ENCODE measurements at regions not wholly inside any gene's neighbourhood (a gene's known extent, or its start where the extent isn't known, plus 50 kb on each side); places are given as distances from the start of the nearest gene placed in this dataset.
"Not testable (repeated sequence)": the region's sequence is repeated elsewhere in the genome, so short reads cannot be mapped to it uniquely, and the experiment has no call there.

GRCh38 chr4:97270051-97270450, 873.2 kb downstream of the STPG2 start:
- no peak overlapping the region for H3K4me3 ChIP-seq (ENCODE audit: low read length)
- DNase-seq (ENCODE audit: low read depth) = no peak
- no peak for TF ChIP-seq CTCF (IDR thresholded peaks at IDR 0.05; ENCODE audit: insufficient read depth, low read depth, low read length, missing control alignments)

GRCh38 chr4:97279391-97279790, 863.9 kb downstream of the STPG2 start:
- no peak for TF ChIP-seq CTCF (IDR thresholded peaks at IDR 0.05; ENCODE audit: insufficient read depth, low read depth, low read length, missing control alignments)
- no peak overlapping the region for H3K4me3 ChIP-seq (ENCODE audit: low read length)
- no peak for DNase-seq (ENCODE audit: low read depth)

- no peak overlapping the region for H3K4me3 ChIP-seq (ENCODE audit: low read length)
- no peak for TF ChIP-seq CTCF (IDR thresholded peaks at IDR 0.05; ENCODE audit: insufficient read depth, low read depth, low read length, missing control alignments)
- no peak for DNase-seq (ENCODE audit: low read depth)
These were observed 842.7 kb downstream of the STPG2 start for GRCh38 chr4:97300561-97300960.

DNA sequence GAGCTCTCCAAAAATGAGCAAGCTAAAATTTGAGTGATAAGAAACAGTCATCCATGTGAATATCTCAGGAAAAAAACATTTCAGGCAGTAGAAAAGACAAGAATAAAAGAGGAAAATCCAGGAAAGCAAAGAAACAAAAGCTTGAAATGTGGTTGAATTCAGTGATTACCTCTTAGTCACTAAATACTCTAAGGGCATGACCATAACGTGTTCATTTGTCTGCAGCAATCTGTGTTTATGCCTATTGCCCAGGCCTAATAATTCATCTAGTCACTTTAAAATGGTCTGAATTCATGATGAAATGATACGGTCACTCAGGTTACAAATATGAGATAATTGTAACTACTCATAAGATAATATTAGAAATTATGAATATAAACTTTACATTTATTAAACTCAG, 837.9 kb downstream of the STPG2 start:
- TF ChIP-seq CTCF (IDR thresholded peaks at IDR 0.05; ENCODE audit: insufficient read depth, low read depth, low read length, missing control alignments) = no peak
- no peak overlapping the region for H3K4me3 ChIP-seq (ENCODE audit: low read length)
- DNase-seq (ENCODE audit: low read depth) = no peak

DNA sequence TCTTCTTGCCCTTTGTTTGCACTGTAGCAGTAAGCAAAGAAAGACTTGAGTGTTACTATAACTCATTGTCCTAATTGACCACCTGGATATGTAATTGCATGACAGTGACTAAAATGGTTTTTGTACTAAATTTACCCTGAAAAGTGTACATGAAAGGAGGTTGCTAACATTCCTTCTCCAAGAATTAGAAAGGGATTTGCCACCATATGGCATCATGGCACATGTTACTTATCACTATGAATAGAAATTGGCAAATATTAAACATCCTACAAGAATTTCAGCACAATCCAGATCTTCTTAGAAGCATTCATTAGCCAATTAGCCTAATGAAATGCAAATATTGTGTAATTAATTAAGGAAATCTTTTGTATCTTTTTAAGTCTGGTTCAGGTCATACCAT, 834.2 kb downstream of the STPG2 start:
- no peak for DNase-seq (ENCODE audit: low read depth)
- H3K4me3 ChIP-seq (ENCODE audit: low read length) = no peak overlapping the region
- no peak for TF ChIP-seq CTCF (IDR thresholded peaks at IDR 0.05; ENCODE audit: insufficient read depth, low read depth, low read length, missing control alignments)

DNA sequence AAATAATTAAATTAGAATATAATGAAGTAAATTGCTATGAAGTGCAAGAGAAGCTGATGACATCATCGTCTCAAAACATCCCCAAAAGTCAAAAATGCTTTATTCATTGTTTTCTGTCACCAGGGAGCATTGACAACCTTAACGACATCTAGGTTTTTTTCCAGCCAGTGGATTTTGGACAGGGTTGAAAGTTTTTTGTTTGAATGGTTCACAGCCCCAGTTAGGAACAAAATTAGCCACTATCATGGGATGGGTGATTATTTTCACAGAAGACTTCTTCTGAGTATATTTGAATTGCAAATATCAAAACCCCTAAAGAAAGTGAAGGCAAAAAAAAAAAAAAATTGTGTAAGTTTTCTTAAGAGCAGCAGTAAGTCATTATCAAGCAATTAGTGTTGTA, 826.1 kb downstream of the STPG2 start:
- no peak for TF ChIP-seq CTCF (IDR thresholded peaks at IDR 0.05; ENCODE audit: insufficient read depth, low read depth, low read length, missing control alignments)
- no peak for DNase-seq (ENCODE audit: low read depth)
- H3K4me3 ChIP-seq (ENCODE audit: low read length) = no peak overlapping the region

DNA sequence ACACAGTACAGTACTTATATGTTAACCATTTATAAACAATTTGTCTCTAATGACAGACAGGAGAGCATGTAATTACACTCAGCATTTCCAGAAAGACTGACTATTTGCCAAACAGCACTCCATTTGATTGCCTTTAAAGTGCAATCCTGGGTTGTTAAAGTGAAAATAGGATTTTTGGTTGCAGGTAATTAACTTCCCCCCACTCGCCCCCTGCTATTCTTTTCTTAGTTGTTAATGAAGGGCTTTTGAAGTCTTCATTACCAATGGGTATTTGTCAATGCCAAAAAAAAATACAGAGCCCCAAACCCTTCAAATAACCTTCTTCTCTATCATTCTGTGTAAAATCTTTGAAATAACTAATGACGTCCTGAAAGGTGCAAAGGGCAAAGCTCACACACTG, 825.6 kb downstream of the STPG2 start:
- no peak for DNase-seq (ENCODE audit: low read depth)
- TF ChIP-seq CTCF (IDR thresholded peaks at IDR 0.05; ENCODE audit: insufficient read depth, low read depth, low read length, missing control alignments) = no peak

DNA sequence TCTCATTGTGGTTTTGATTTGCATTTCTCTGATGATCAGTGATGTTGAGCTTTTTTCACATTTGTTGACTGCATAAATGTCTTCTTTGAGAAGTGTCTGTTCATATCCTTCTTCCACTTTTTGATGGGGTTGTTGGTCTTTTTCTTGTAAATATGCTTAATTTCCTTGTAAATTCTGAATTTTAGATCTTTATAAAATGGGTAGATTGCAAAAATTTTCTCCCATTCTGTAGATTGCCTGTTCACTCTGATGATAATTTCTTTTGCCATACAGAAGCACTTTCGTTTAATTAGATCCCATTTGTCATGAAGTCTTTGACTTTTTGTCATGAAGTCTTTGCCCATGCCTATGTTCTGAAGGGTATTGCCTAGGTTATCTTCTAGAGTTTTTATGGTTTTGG, 817.5 kb downstream of the STPG2 start:
- DNase-seq (ENCODE audit: low read depth); H3K4me3 ChIP-seq (ENCODE audit: low read length): not testable (repeated sequence)

More for the DNA sequence above, 825.6 kb downstream of the STPG2 start:
- H3K4me3 ChIP-seq (ENCODE audit: low read length) = no peak overlapping the region

All from epithelial cell of esophagus (primary cell).